ENCODE measurements at regions not wholly inside any gene's neighbourhood (a gene's known extent, or its start where the extent isn't known, plus 50 kb on each side); places are given as distances from the start of the nearest gene placed in this dataset.

DNA sequence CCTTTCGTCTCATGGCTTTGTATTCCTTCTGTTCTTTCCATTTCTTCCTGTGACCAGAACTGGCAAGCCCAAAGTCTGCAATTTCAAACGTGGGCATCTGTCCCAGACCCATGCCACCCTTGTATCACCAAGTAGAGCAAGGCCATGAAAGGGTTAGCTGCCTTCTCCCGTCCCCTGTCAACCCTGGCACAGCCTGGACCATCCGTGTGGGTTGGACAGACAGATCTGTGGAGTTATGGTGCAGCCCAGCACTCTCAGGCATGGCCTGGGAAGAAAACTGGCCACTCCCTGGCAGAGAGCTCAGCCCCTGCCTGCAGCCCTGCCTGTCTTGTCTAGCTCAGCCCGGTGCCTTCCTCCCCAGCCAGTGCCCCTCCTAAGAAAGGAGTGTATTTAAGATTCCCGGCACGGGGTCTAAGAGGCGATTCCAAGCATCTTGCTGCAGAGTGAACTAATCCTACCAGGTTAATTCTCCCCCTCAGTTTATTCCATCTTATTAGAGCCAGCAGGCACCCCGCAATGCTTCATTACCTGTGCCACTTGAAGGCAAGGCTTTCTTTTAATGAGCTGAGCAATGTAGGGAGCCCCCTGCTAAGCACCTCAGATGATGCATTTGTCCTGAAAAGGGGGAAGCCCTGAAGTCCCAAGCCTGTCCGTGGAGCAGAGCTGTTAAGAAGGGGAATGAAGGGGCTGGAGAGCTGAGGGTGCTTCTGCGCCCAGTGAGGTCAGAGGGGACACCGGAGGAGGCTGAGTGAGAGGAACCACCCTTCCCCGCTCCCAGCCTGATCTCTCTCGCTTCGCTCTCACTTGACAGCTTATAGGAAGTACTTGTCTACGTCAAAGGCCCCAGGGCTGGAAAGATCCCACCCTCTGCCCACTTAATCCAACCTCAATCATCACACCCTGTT is 130.6 kb downstream of the SPATA19 start:
- H3K79me1 ChIP-seq (replicated peaks; ENCODE audit: low read length, poor library complexity, severe bottlenecking), result no peaks in the 10 kb centered on the region
- H3K18ac ChIP-seq (ENCODE audit: low read depth in 1 of 2, low read length in 2 of 2), result no peak overlapping the region
- H2BK5ac ChIP-seq (ENCODE audit: low read depth, low read length, poor library complexity, severe bottlenecking), result no peak overlapping the region
- H3K27me3 ChIP-seq (ENCODE audit: control insufficient read depth in 1 of 2, insufficient read depth in 1 of 2, low read length in 2 of 2), result no peaks in the 10 kb centered on the region
- H2BK15ac ChIP-seq (ENCODE audit: low read depth, poor library complexity, severe bottlenecking), result no peak overlapping the region
- no peak overlapping the region for H3K23ac ChIP-seq (ENCODE audit: low read length in 2 of 2)
- no peak overlapping the region for H4K91ac ChIP-seq (ENCODE audit: low read length)
- no peak overlapping the region for H4K8ac ChIP-seq (ENCODE audit: low read length)
- H3K4me3 ChIP-seq (ENCODE audit: insufficient read depth in 1 of 2, low read depth in 1 of 2, low read length in 2 of 2), result peak overlapping the region in 1 of 2 experiments; percentile 24
- H3K4me1 ChIP-seq (ENCODE audit: control insufficient read depth, insufficient read depth, low read depth, low read length), result no peaks in the 10 kb centered on the region
- no peak overlapping the region for H3K27ac ChIP-seq (ENCODE audit: low read length, poor library complexity, severe bottlenecking)
- no peak overlapping the region for H3K9ac ChIP-seq (ENCODE audit: low read length)
- H3K4me2 ChIP-seq (ENCODE audit: low read length, poor library complexity, severe bottlenecking), result no peak overlapping the region
- H2BK120ac ChIP-seq (ENCODE audit: low read depth, low read length), result no peak overlapping the region
- H3K9me3 ChIP-seq (ENCODE audit: control insufficient read depth, low read length), result no peaks in the 10 kb centered on the region
- no peak for DNase-seq
- WGBS, result 74% methylated on average over 16 of the region's 16 CpGs
- no peak overlapping the region for H2BK12ac ChIP-seq (ENCODE audit: low read length in 2 of 2)
- H3K4ac ChIP-seq (ENCODE audit: low read depth in 1 of 2, low read length in 2 of 2), result no peak overlapping the region
- H3K36me3 ChIP-seq (ENCODE audit: control insufficient read depth in 1 of 2, insufficient read depth in 2 of 2, low read depth in 1 of 2, low read length in 2 of 2), result no peaks in the 10 kb centered on the region
- H2AFZ ChIP-seq (ENCODE audit: low read depth, low read length), result no peak overlapping the region
- H3K14ac ChIP-seq (ENCODE audit: low read length in 2 of 2), result no peak overlapping the region
- H2AK5ac ChIP-seq (ENCODE audit: low read length, severe bottlenecking), result no peak overlapping the region

DNA sequence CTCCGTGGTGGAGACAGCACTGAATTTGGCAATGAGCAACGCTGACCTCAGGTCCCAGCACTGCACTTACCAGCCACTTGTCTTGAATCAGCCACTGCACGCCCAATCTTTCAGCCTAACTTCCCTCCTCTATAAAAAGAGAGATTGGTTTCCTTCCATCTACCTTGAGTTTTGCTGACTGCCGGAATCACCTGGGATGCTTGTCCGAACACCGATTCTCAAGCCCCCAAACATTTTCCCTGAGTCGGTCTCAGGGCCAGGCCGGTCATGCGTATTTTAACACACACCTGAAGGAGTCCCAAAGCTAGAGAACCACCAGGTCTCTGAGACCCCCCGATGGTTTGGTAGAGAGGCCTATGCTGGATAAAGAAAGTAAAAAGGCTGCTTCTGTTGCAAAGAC is 131.5 kb downstream of the SPATA19 start:
- no peaks in the 10 kb centered on the region for H3K36me3 ChIP-seq (ENCODE audit: control insufficient read depth in 1 of 2, insufficient read depth in 2 of 2, low read depth in 1 of 2, low read length in 2 of 2)
- no peak overlapping the region for H2BK15ac ChIP-seq (ENCODE audit: low read depth, poor library complexity, severe bottlenecking)
- H2BK12ac ChIP-seq (ENCODE audit: low read length in 2 of 2), result no peak overlapping the region
- H2BK5ac ChIP-seq (ENCODE audit: low read depth, low read length, poor library complexity, severe bottlenecking), result no peak overlapping the region
- no peak for DNase-seq
- H3K4ac ChIP-seq (ENCODE audit: low read depth in 1 of 2, low read length in 2 of 2), result no peak overlapping the region
- H3K27ac ChIP-seq (ENCODE audit: low read length, poor library complexity, severe bottlenecking), result no peak overlapping the region
- no peak overlapping the region for H3K23ac ChIP-seq (ENCODE audit: low read length in 2 of 2)
- no peak overlapping the region for H4K91ac ChIP-seq (ENCODE audit: low read length)
- no peaks in the 10 kb centered on the region for H3K79me1 ChIP-seq (replicated peaks; ENCODE audit: low read length, poor library complexity, severe bottlenecking)
- H2AFZ ChIP-seq (ENCODE audit: low read depth, low read length), result no peak overlapping the region
- H4K8ac ChIP-seq (ENCODE audit: low read length), result no peak overlapping the region
- H3K4me2 ChIP-seq (ENCODE audit: low read length, poor library complexity, severe bottlenecking), result no peak overlapping the region
- no peak overlapping the region for H3K9ac ChIP-seq (ENCODE audit: low read length)
- no peaks in the 10 kb centered on the region for H3K4me1 ChIP-seq (ENCODE audit: control insufficient read depth, insufficient read depth, low read depth, low read length)
- no peak overlapping the region for H3K4me3 ChIP-seq (ENCODE audit: insufficient read depth in 1 of 2, low read depth in 1 of 2, low read length in 2 of 2)
- H2BK120ac ChIP-seq (ENCODE audit: low read depth, low read length), result no peak overlapping the region
- no peak overlapping the region for H3K14ac ChIP-seq (ENCODE audit: low read length in 2 of 2)
- H3K18ac ChIP-seq (ENCODE audit: low read depth in 1 of 2, low read length in 2 of 2), result no peak overlapping the region
- no peaks in the 10 kb centered on the region for H3K9me3 ChIP-seq (ENCODE audit: control insufficient read depth, low read length)
- 85% methylated on average over 10 of the region's 10 CpGs for WGBS
- no peaks in the 10 kb centered on the region for H3K27me3 ChIP-seq (ENCODE audit: control insufficient read depth in 1 of 2, insufficient read depth in 1 of 2, low read length in 2 of 2)
- no peak overlapping the region for H2AK5ac ChIP-seq (ENCODE audit: low read length, severe bottlenecking)

DNA sequence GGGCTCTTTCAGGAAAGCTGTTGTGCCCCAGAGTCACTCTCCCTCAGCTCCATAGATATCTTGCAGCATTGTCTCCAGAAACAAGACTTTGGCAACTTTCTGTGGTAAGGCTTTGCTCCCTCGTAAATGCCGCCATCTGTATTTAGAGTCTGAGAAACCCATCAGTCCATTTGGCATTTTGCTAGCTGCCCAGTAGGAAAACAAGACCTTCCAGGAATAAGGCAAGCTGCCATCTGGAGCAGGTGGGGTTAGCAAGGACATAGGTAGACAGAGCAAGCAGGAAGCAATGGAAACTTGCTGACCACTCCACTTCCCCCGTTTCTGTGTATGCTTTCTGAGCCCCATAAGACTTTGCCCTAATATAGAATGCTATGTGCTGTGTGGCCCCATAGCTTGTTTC is 131.9 kb downstream of the SPATA19 start:
- no peak overlapping the region for H4K8ac ChIP-seq (ENCODE audit: low read length)
- no peak overlapping the region for H3K4me3 ChIP-seq (ENCODE audit: insufficient read depth in 1 of 2, low read depth in 1 of 2, low read length in 2 of 2)
- H3K4me1 ChIP-seq (ENCODE audit: control insufficient read depth, insufficient read depth, low read depth, low read length), result no peaks in the 10 kb centered on the region
- no peak overlapping the region for H2AFZ ChIP-seq (ENCODE audit: low read depth, low read length)
- no peak for DNase-seq
- WGBS, result 77% methylated on average over 3 of the region's 3 CpGs
- no peak overlapping the region for H4K91ac ChIP-seq (ENCODE audit: low read length)
- no peak overlapping the region for H3K27ac ChIP-seq (ENCODE audit: low read length, poor library complexity, severe bottlenecking)
- H2BK15ac ChIP-seq (ENCODE audit: low read depth, poor library complexity, severe bottlenecking), result no peak overlapping the region
- no peaks in the 10 kb centered on the region for H3K27me3 ChIP-seq (ENCODE audit: control insufficient read depth in 1 of 2, insufficient read depth in 1 of 2, low read length in 2 of 2)
- no peak overlapping the region for H3K14ac ChIP-seq (ENCODE audit: low read length in 2 of 2)
- H3K9ac ChIP-seq (ENCODE audit: low read length), result no peak overlapping the region
- H2AK5ac ChIP-seq (ENCODE audit: low read length, severe bottlenecking), result no peak overlapping the region
- no peak overlapping the region for H2BK120ac ChIP-seq (ENCODE audit: low read depth, low read length)
- H3K18ac ChIP-seq (ENCODE audit: low read depth in 1 of 2, low read length in 2 of 2), result no peak overlapping the region
- no peaks in the 10 kb centered on the region for H3K9me3 ChIP-seq (ENCODE audit: control insufficient read depth, low read length)
- H3K79me1 ChIP-seq (replicated peaks; ENCODE audit: low read length, poor library complexity, severe bottlenecking), result no peaks in the 10 kb centered on the region
- no peak overlapping the region for H3K23ac ChIP-seq (ENCODE audit: low read length in 2 of 2)
- no peak overlapping the region for H3K4ac ChIP-seq (ENCODE audit: low read depth in 1 of 2, low read length in 2 of 2)
- no peak overlapping the region for H2BK12ac ChIP-seq (ENCODE audit: low read length in 2 of 2)
- no peak overlapping the region for H3K4me2 ChIP-seq (ENCODE audit: low read length, poor library complexity, severe bottlenecking)
- H2BK5ac ChIP-seq (ENCODE audit: low read depth, low read length, poor library complexity, severe bottlenecking), result no peak overlapping the region
- no peaks in the 10 kb centered on the region for H3K36me3 ChIP-seq (ENCODE audit: control insufficient read depth in 1 of 2, insufficient read depth in 2 of 2, low read depth in 1 of 2, low read length in 2 of 2)

DNA sequence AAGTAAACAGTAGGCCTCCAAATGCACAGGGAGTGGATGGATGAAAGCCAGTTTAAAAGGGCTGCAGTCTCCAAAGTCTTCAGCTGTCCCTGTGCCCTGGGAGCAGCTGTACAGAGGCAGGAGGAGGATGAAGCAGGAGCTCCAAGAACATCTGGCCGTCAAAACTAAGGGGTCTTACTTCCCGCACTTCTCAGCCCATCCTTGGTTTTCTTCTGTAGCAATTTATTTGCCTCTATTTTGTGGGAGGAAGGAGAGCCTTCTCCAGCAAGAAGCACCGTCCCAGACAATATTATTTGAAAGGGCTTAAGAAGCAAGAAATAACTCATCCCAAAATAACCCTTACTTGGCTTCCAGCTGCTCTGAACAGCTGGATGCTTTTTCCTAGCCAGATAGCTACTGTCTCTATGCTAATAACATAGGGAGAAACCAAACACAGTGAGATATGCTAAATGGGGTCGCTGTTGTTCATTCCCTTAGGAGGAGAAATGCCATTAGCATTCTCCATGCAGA is 133.2 kb downstream of the SPATA19 start:
- no peak overlapping the region for H2AK5ac ChIP-seq (ENCODE audit: low read length, severe bottlenecking)
- H2BK12ac ChIP-seq (ENCODE audit: low read length in 2 of 2), result no peak overlapping the region
- no peaks in the 10 kb centered on the region for H3K4me1 ChIP-seq (ENCODE audit: control insufficient read depth, insufficient read depth, low read depth, low read length)
- no peaks in the 10 kb centered on the region for H3K27me3 ChIP-seq (ENCODE audit: control insufficient read depth in 1 of 2, insufficient read depth in 1 of 2, low read length in 2 of 2)
- H2BK15ac ChIP-seq (ENCODE audit: low read depth, poor library complexity, severe bottlenecking), result no peak overlapping the region
- H3K4me3 ChIP-seq (ENCODE audit: insufficient read depth in 1 of 2, low read depth in 1 of 2, low read length in 2 of 2), result no peak overlapping the region
- no peak overlapping the region for H2BK5ac ChIP-seq (ENCODE audit: low read depth, low read length, poor library complexity, severe bottlenecking)
- no peak overlapping the region for H3K4me2 ChIP-seq (ENCODE audit: low read length, poor library complexity, severe bottlenecking)
- H3K14ac ChIP-seq (ENCODE audit: low read length in 2 of 2), result no peak overlapping the region
- no peak overlapping the region for H2AFZ ChIP-seq (ENCODE audit: low read depth, low read length)
- no peak overlapping the region for H2BK120ac ChIP-seq (ENCODE audit: low read depth, low read length)
- H3K18ac ChIP-seq (ENCODE audit: low read depth in 1 of 2, low read length in 2 of 2), result no peak overlapping the region
- H4K91ac ChIP-seq (ENCODE audit: low read length), result no peak overlapping the region
- no peak overlapping the region for H3K4ac ChIP-seq (ENCODE audit: low read depth in 1 of 2, low read length in 2 of 2)
- no peak for DNase-seq
- 11% methylated on average over 4 of the region's 4 CpGs for WGBS
- no peaks in the 10 kb centered on the region for H3K36me3 ChIP-seq (ENCODE audit: control insufficient read depth in 1 of 2, insufficient read depth in 2 of 2, low read depth in 1 of 2, low read length in 2 of 2)
- H3K79me1 ChIP-seq (replicated peaks; ENCODE audit: low read length, poor library complexity, severe bottlenecking), result no peaks in the 10 kb centered on the region
- H3K9me3 ChIP-seq (ENCODE audit: control insufficient read depth, low read length), result no peaks in the 10 kb centered on the region
- H3K9ac ChIP-seq (ENCODE audit: low read length), result no peak overlapping the region
- H3K23ac ChIP-seq (ENCODE audit: low read length in 2 of 2), result no peak overlapping the region
- H4K8ac ChIP-seq (ENCODE audit: low read length), result no peak overlapping the region
- no peak overlapping the region for H3K27ac ChIP-seq (ENCODE audit: low read length, poor library complexity, severe bottlenecking)

Measured in mesenchymal stem cell (in vitro differentiated cells and primary cell).